ENCODE measurements at regions not wholly inside any gene's neighbourhood (a gene's known extent, or its start where the extent isn't known, plus 50 kb on each side); places are given as distances from the start of the nearest gene placed in this dataset.

DNA sequence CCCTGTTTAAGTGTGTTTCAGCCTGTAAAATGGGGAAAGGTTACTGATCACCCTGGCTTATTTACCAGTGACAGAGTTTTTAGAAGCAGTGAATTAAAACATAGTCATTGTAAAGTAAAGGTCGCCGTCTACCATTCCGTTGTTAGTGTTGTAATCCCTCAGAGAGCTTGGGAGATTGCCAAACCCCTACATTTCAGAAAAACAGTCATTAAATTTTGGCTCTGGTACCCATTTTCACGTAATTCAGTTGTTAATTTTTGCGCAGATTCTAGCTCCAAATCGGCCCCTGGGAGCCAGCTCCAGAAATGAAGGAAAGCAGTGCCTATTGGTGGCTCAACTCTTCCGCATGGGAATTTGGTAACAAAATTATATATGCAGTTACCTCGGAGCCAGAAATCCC, 127.7 kb upstream of the AJAP1 start:
- Mint-ChIP-seq H3K27me3 (ENCODE audit: insufficient read depth, unreplicated experiment) (no peaks in the 10 kb centered on the region), H3K27ac (ENCODE audit: low read depth, unreplicated experiment) (no peak overlapping the region), H3K4me3 (ENCODE audit: unreplicated experiment) (no peak overlapping the region), H3K9me3 (ENCODE audit: unreplicated experiment) (peaks cover 16% of the 10 kb centered on the region), H3K4me1 (ENCODE audit: insufficient read depth, unreplicated experiment) (no peaks in the 10 kb centered on the region), H3K36me3 (ENCODE audit: insufficient read depth, unreplicated experiment) (no peaks in the 10 kb centered on the region)
- TF ChIP-seq CTCF (IDR thresholded peaks at IDR 0.05; ENCODE audit: unreplicated experiment): no peak
- no peak for DNase-seq (ENCODE audit: unreplicated experiment)
- intact Hi-C loops (cut with micrococcal nuclease): no loop called here
- BruUV-seq (replicated peaks): no TSS peak
- CTCF ChIA-PET: no interaction called here
- POLR2A ChIA-PET: no interaction called here

DNA sequence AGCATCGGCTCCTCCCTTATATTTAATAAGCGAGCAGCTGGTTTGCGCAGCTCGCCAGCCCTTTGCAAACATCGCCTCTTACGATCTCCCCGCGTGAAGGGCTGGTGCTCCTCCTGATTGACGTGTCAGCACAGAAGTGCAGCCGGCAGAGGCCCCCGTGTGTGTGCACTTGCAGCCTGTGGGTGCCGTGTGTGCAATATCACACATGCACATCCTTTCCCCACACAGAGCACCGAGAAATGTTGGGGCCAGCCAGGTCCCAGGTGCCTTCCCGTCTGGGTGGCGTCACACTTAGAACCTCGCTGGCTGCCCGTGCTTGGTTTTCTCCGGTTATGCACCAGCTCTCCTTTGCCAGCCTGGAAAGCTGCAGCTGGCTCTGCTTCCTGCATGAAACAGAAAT, 126.6 kb upstream of the AJAP1 start:
- H3K4me3 Mint-ChIP-seq (ENCODE audit: unreplicated experiment): no peak overlapping the region
- TF ChIP-seq CTCF (IDR thresholded peaks at IDR 0.05; ENCODE audit: unreplicated experiment): no peak
- no TSS peak for BruUV-seq (replicated peaks)
- H3K9me3 Mint-ChIP-seq (ENCODE audit: unreplicated experiment): peaks cover 18% of the 10 kb centered on the region
- H3K36me3 Mint-ChIP-seq (ENCODE audit: insufficient read depth, unreplicated experiment): no peaks in the 10 kb centered on the region
- ChIA-PET POLR2A (no interaction called here), CTCF (no interaction called here)
- no peak overlapping the region for H3K27ac Mint-ChIP-seq (ENCODE audit: low read depth, unreplicated experiment)
- intact Hi-C loops (cut with micrococcal nuclease): no loop called here
- no peak for DNase-seq (ENCODE audit: unreplicated experiment)
- no peaks in the 10 kb centered on the region for H3K27me3 Mint-ChIP-seq (ENCODE audit: insufficient read depth, unreplicated experiment)
- no peaks in the 10 kb centered on the region for H3K4me1 Mint-ChIP-seq (ENCODE audit: insufficient read depth, unreplicated experiment)

GRCh38 chr1:4528590-4528989, 125.8 kb upstream of the AJAP1 start:
- H3K27ac Mint-ChIP-seq (ENCODE audit: low read depth, unreplicated experiment): no peak overlapping the region
- DNase-seq (ENCODE audit: unreplicated experiment): no peak

DNA sequence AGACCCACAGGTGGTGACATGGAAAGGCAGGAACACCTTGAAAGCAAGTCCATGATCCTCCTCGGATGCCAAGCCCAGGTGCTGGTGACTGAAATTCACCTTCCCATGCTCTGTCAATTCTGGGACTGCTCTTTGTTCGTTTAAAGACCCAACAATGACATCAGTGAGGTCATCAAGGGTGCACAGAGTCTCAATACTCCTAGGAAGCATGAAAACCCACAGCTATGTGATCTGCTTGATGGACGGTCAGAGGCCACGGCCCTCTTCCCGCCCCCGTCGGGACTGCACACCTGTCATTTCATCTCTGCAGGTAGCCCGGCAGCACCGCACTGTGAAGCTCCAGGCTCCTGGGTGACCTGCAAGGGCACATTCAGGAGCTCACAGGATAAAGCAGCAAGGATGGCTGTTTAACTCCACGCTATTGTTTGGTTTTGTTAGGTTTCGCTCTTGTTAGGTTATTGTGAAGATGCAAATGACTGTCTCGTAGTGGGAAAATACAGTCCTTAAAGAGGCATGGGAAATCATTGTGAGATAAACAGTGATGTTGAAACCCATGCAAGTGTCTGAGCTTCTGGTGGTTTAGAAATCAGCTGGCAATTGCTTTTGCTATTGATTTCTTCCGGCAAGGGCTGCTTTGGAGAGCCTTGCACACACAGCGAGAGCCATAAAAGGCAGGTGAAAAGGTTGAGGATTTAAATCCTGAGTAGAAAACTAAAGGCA, 124.8 kb upstream of the AJAP1 start:
- no peak overlapping the region for H3K27ac Mint-ChIP-seq (ENCODE audit: low read depth, unreplicated experiment)
- no TSS peak for BruUV-seq (replicated peaks)
- ChIA-PET CTCF (no interaction called here), POLR2A (no interaction called here)
- H3K4me1 Mint-ChIP-seq (ENCODE audit: insufficient read depth, unreplicated experiment): no peaks in the 10 kb centered on the region
- H3K4me3 Mint-ChIP-seq (ENCODE audit: unreplicated experiment): no peak overlapping the region
- intact Hi-C loops (cut with micrococcal nuclease): no loop called here
- DNase-seq (ENCODE audit: unreplicated experiment): no peak
- H3K36me3 Mint-ChIP-seq (ENCODE audit: insufficient read depth, unreplicated experiment): no peaks in the 10 kb centered on the region
- H3K27me3 Mint-ChIP-seq (ENCODE audit: insufficient read depth, unreplicated experiment): no peaks in the 10 kb centered on the region
- H3K9me3 Mint-ChIP-seq (ENCODE audit: unreplicated experiment): peaks cover 14% of the 10 kb centered on the region
- TF ChIP-seq CTCF (IDR thresholded peaks at IDR 0.05; ENCODE audit: unreplicated experiment): no peak

More at GRCh38 chr1:4528590-4528989, 125.8 kb upstream of the AJAP1 start:
- intact Hi-C loops (cut with micrococcal nuclease): no loop called here
- POLR2A ChIA-PET: no interaction called here
- CTCF ChIA-PET: no interaction called here
- Mint-ChIP-seq H3K9me3 (ENCODE audit: unreplicated experiment) (peaks cover 18% of the 10 kb centered on the region), H3K36me3 (ENCODE audit: insufficient read depth, unreplicated experiment) (no peaks in the 10 kb centered on the region), H3K4me3 (ENCODE audit: unreplicated experiment) (no peak overlapping the region), H3K27me3 (ENCODE audit: insufficient read depth, unreplicated experiment) (no peaks in the 10 kb centered on the region), H3K4me1 (ENCODE audit: insufficient read depth, unreplicated experiment) (no peaks in the 10 kb centered on the region)
- no peak for TF ChIP-seq CTCF (IDR thresholded peaks at IDR 0.05; ENCODE audit: unreplicated experiment)
- BruUV-seq (replicated peaks): no TSS peak

Measured in MCF 10A (cell line).